ENCODE measurements at regions not wholly inside any gene's neighbourhood (a gene's known extent, or its start where the extent isn't known, plus 50 kb on each side); places are given as distances from the start of the nearest gene placed in this dataset.

GRCh38 chr21:16870103-16870502 is 642.7 kb upstream of the CXADR start:
- no peak for DNase-seq

GRCh38 chr21:16872616-16873015 is 640.2 kb upstream of the CXADR start:
- DNase-seq: no peak

DNA sequence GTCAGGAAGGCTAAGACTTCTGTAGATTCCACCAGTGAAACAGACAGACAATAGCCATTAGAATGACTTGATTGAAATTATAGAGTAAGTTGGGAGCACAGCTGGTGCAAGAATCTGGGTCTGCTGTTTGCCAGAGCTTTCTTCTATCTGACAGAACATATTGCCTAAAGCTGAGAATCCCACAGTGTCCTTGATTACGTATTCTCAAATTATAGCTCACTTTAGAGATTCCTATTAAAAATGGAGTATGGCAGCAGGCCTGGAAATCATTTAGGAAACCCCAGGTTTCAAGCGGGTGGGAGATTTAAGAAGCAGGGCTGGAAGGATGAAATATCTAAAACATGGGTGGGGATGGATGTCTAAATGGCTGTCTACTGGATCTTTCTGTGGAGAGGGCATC is 639.7 kb upstream of the CXADR start:
- DNase-seq: no peak

GRCh38 chr21:16873596-16873995 is 639.2 kb upstream of the CXADR start:
- no peak for DNase-seq

GRCh38 chr21:16879479-16879878 is 633.4 kb upstream of the CXADR start:
- DNase-seq: no peak

- DNase-seq: no peak
These were observed 621.0 kb upstream of the CXADR start for GRCh38 chr21:16891821-16892220.

DNA sequence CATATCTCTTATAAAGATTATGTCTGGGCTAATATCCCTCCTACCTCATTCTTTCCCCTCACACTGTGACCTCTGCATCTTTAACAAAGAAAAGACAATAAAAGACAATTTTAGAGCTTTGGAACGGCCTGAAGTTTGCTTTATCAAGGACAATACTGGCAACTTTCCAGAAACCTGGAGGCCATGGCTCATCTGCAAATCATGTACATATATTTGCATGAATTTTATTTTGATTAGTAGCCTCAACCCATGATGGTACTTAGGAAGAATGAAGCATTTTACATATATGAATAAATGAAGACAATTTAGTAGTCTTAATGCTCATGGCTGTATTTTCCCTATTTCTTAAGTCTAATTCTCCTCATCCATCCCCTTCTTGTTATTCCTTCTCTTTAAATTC is 612.2 kb upstream of the CXADR start:
- no peak for DNase-seq

DNA sequence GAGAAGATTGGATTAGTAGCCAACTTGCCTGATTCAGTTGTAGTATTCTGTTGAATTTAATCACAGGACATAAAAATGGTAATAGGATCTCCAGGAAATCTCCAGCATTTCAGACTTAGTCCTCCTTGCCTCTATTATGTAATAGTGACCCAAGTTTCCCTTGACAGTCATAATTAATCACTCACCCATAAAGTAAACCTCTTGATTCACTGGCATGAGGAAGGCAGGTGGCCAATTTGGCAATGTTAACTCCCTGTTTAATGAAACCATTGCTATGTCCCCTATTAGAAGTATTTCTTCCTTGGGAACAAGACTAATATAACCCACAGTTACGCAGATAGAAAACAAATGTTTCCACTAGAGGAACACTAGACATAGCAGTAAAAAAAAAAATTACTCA is 604.8 kb upstream of the CXADR start:
- DNase-seq: peak; percentile 86

GRCh38 chr21:16910435-16911165 is 602.2 kb upstream of the CXADR start:
- no peak for DNase-seq

GRCh38 chr21:16911166-16911607 is 601.7 kb upstream of the CXADR start:
- DNase-seq: no peak

DNA sequence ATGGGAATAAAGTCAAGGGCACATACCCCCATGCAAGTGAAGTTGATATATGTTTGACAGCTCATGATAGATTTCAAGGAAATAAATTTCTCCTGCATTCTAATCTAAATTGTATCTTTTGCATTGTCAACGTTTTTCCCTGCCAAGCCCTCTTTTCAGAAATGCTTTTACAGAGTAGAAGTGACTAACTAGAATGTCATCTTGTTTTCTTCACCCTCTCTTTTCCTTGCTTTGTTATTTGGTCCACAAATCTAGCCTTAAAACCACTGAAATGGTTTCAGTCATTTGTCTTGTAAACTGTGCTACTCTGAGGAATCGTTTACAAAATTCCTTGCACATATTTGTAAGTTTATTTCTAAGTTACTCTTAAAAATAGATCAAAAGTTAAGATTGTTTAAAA is 600.8 kb upstream of the CXADR start:
- DNase-seq: no peak

DNA sequence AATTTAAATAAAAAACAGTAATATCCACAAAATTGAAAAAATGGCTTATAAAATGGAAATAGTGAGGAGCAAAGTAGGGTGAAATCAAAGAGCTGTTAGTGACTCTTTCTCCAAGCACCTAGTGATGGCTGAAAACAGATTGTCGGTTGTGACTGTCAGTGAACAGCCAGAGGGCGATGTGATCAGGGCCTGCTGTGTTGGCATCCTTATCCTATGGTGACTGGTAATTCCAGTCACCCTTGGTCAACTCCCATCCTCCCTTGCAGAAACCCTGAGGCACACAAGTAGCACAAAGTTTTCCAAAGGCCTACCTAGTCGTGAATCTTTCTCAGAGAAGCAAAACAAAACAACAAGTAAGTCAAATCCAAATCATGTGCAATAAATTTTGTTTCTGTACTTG is 599.8 kb upstream of the CXADR start:
- DNase-seq: no peak

GRCh38 chr21:16928439-16928838 is 584.4 kb upstream of the CXADR start:
- no peak for DNase-seq

DNA sequence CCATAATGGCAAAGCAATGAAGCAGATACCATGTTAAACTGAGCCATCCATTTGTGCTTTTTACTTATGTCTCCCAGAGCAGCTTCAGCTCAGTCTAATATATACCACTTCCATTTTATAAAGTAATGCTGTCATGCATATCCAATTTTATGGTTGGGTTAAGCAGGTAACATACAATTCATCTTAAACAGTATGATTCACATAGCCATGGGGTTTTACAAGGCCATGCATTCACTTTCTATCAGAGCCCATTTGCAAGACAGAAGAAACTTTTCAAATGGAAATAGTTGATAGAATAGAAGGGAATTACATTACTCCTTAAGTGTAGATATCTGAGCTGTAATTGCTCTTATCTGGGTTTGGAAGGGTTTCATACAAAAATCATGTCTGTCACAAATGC is 580.5 kb upstream of the CXADR start:
- DNase-seq: no peak

- no peak for DNase-seq
These were observed 570.1 kb upstream of the CXADR start for GRCh38 chr21:16942703-16943102.

DNA sequence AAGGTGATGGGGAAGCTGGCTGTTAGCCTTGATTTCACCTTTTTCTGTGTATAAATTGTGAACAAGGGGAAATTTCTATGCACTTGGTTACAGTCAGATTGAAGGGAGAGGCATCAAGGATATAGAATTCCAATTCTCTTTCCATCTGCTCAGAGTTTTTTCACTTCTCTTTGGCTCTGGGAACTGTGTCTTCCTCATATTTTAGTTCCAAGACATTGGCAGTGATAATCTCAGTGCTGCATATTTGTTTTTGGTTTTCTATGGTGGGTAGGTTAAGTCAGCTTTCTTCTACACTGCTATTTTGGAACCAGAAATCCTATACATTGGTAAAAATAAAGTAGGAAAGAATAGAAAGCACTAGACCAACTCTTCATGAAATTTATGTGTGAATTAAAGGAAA is 569.6 kb upstream of the CXADR start:
- DNase-seq: no peak

DNA sequence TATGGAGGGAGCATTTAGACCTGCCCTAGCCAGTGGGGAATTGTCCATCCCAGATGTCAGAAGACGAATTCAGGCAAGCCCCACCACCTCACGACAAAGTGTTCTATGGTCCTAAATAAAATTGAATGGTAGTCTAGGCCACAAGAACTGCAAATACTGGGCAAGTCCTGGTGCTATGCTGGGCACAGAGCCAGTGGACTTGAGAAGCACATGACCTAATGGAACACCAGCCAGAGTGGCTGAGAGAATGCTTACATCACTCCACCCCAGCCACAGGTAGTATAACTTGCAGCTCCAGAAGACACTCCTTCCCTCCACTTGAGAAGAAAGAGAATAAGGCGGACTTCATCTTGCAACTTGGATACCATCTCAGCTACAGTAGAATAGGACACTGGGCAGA is 567.3 kb upstream of the CXADR start:
- no peak for DNase-seq

GRCh38 chr21:16956824-16957223 is 556.0 kb upstream of the CXADR start:
- DNase-seq: no peak

GRCh38 chr21:16965424-16965823 is 547.4 kb upstream of the CXADR start:
- no peak for DNase-seq

DNA sequence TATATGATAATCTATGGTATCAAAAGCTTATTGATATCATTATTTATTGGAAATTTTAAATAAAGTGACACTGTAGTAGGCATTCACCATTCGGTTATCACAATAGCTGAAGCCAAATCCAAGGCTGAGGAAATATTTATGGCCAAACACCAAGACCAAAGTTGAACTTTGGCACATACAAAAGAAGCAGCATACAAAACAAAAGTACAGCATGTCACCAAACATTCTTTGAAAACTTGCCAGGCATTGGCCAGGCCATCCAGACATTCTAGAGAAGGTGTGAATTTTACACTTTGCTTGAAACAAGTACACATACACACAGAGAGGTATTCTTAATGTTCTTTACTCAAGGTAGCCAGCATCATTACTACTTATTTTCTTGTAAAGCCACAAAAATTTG is 544.4 kb upstream of the CXADR start:
- DNase-seq: no peak

- DNase-seq: no peak
These were observed 543.2 kb upstream of the CXADR start for GRCh38 chr21:16969636-16970035.

GRCh38 chr21:16974060-16974459 is 538.8 kb upstream of the CXADR start:
- DNase-seq: no peak

DNA sequence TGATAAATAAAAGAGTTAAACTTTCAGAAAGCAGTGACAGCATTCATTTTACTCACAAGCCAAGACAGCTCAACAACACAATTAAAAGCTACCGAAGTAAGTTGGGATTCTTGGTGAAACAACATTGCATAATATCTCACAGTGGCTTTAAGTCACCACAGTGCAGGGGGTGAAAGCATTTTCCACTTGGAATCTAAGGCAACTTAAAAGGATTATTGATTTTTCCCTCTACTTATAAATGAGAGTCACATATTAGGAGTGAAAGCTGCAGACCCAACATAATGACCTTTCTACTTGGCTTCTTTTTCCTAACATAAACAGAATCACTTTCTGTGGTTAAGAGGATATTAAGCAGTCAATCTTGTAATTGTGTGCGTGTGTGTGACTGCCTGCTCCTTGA is 536.6 kb upstream of the CXADR start:
- peak; percentile 18 for DNase-seq

DNA sequence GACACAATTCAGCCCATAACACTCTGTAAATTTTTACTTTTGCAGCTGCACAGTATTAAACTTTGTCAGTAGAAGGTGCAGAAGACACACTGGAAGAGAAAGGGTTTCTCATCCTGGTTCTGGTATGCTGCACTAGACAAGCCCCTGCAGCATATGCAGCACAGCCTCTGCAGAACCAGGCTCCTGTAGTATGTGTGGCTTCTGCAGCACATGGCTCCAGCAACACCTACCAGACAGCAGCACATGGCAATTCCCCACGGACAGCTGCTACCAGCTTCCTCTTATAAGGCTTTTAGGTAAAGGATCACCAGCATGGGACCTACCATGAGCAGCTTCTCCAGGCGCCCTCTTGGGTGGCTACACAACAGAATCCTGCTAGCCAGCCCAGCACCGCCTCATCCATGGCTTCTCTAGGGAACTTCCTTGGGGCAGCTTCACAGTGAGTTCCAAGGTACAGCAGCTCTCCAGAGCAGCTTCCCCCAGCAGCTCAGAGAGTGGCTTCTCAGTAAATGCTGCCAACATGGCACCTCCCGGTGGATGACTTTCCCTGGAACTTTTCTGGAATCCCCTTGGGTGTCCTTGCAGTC is 534.4 kb upstream of the CXADR start:
- DNase-seq: no peak

DNA sequence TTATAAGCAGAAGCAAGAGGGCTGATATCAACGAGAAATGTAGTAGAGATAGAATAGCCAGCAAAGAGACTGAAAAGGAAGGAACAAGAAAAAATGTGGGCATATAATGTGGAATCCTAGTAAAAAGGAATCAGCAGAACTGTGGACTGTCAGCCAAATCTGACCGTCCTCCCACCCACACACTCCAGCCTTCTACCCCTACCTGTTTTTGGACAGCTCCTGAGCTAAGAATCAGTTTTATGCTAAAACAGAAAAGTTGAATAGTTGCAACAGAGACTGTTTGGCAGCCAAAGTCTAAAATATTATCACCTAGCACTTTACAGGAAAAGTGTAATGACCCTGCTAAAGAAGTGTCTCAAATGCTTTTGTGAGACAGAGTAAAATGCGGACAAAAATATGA is 533.3 kb upstream of the CXADR start:
- no peak for DNase-seq

Measured in NCI-H1105 treated with DMSO at 0.1 percent for 48 hours (cell line).